HT1080 (cell line): ENCODE measurements at regions not wholly inside any gene's neighbourhood (a gene's known extent, or its start where the extent isn't known, plus 50 kb on each side); places are given as distances from the start of the nearest gene placed in this dataset.
"Not testable (repeated sequence)": the region's sequence is repeated elsewhere in the genome, so short reads cannot be mapped to it uniquely, and the experiment has no call there.

ENCODE experiments used
- DNase-seq: peaks from one replicate; pipeline ENCODE4 v3.0.0-alpha.2; 2015; ENCODE audit warnings: low read depth

GRCh38 chr2:21194147-21194546, 70.4 kb downstream of the TDRD15 start:
- DNase-seq = no peak

DNA sequence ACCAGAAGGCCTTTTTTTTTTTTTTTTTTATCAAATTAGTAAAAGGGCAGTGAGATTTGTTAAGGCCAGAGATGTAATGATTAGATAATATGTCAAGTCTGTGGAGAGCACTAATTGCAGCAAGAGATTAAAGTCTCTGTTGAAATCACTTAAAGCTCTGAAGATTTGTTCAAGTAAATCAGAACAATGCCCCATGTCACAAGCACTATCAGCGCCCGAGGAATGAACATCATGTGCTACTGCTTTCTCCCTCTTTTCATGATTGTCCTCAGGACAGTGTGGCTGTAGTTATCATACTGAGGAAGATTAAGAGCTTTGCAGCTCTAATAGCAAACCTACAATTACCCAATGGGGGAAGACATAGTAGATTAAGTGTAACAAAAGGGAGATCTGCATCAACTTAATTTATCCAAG, 71.1 kb downstream of the TDRD15 start:
- DNase-seq = no peak

- DNase-seq = peak; percentile 11
Measured at GRCh38 chr2:21195326-21195725, 71.6 kb downstream of the TDRD15 start.

DNA sequence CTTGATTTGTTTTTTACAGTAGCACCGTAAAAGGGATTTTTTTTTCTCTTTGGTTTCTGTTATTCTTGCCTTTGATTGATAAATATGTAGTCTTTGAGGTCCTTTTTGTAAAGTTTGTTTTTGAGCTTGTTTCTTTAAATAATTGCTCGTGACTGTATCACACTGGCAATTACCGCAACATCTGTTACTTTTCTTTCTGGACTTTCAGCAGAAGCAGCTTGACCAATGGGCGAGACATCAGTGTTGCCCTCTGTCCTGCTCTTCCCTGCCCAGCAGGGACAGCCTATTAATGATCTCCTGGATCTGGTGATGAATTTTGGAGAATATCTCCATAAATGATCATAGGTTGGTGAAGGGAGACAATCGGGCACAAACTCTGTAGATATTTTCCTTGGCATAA, 74.9 kb downstream of the TDRD15 start:
- DNase-seq = no peak

DNA sequence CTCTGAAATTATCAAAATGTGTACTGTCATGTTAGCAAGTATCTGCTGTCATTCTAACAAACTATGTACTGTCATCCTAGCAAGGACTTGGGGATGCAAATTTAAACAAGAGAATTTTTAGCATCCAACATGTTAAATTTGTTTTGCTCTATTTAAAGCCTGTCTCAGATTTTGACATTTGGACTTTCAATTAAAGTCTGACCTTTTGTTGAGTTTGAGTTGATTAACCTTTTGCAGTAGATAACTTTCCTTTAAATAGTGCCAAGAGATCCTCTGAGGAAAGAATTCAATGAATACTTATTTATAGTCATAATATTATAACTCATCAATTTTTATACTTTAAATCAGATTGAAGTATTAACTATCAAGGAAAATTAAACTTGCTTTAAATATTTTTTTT, 80.2 kb downstream of the TDRD15 start:
- no peak for DNase-seq

DNA sequence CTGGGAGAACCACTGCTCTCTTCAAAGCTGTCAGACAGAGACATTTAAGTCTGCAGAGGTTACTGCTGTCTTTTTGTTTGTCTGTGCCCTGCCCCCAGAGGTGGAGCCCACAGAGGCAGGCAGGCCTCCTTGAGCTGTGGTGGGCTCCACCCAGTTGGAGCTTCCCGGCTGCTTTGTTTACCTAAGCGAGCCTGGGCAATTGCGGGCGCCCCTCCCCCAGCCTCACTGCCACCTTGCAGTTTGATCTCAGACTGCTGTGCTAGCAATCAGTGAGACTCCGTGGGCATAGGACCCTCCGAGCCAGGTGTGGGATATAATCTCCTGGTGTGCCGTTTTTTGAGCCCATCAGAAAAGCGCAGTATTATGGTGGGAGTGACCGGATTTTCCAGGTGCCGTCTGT, 90.3 kb downstream of the TDRD15 start:
- DNase-seq = not testable (repeated sequence)

GRCh38 chr2:21217442-21217841, 93.7 kb downstream of the TDRD15 start:
- DNase-seq = no peak

DNA sequence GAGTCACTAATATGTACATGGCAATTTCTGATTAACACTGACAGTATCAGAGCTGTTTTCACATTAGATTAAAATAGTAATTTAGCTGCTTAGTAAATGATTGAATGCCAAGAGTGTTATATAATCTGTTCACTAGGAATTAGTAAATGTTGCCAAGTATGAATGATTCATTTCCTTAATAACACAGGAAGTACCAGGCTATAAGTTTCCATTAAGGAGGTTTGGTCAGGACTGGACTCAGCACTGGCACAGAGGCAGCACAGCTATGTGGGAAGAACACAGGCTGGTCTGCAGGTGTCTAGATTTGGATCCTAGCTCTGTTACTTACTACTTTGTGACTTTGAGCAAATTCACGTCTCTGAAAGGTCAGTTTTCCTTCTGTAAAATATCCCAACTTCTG, 97.2 kb downstream of the TDRD15 start:
- DNase-seq = peak; percentile 64

GRCh38 chr2:21223618-21224017, 99.8 kb downstream of the TDRD15 start:
- no peak for DNase-seq

- DNase-seq = no peak
Measured at GRCh38 chr2:21228041-21228895, 104.5 kb downstream of the TDRD15 start.

- no peak for DNase-seq
Measured at GRCh38 chr2:21229302-21229701, 105.5 kb downstream of the TDRD15 start.

DNA sequence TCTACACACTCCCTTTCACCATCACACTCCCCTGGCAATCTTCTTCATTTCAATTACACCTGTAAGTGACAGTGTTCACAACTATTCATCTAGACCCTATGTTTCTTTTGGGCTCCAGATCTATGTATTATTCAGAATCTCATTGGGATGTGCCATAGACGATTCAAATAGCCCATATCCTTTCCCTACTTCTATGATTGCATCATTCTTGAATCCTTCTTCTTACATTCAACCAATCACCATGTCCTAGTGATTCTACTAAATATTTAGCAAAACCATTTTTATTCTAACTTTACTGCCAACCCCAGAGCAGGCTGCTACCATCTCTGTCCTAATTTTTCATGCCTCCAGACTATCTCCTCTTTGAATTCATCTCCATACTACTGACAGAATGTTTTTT, 106.4 kb downstream of the TDRD15 start:
- DNase-seq = no peak

- no peak for DNase-seq
Measured at GRCh38 chr2:21231985-21232384, 108.2 kb downstream of the TDRD15 start.

DNA sequence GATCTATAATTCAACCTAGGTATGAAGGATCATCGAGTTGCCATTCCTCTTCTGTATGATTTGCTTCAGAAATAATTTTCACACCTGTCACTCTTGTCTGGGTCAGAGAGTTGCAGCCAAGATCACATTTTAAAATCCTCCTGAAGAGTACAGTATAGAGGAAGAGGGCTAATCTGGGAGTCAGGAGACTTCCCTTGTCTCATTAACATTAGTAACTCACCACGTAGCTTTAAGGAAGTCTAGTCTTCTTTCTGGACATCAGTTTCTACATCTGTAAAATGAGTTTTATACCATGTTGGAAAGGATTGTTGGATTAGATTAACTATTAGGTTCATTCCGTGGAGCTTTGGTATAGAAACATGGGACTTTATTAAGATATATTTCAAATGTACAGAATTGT, 109.4 kb downstream of the TDRD15 start:
- DNase-seq = no peak

- no peak for DNase-seq
Measured at GRCh38 chr2:21234001-21234400, 110.2 kb downstream of the TDRD15 start.

DNA sequence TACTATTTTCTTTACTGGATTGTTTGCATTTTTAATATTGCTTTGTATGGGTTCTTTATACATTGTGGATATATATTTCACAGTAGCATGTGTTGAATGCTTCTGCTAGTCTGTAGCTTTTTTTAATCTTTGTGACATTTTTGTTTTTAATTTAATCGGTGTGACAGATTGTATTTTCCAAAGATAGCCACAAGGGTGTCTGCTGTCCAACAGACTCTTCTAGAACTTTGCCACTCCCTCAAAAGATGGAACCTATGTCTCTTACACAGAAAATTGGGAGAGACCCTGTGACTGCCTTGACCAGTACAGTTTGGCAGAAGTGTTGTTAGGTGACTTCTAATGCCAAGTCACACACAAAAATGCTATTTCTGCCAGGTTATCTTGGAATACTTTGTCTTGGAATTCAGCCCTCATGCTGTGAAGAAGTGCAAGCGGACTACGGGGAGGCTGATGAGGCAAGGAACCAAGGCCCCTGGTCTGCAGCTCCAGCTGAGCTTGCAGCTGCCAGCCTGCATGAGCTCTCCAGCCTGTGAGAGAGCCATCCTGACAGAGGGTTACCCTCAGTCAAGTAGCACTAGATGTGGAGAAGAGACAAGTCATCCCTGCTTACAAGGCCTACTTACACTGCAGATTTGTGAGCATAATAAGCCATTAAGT, 110.8 kb downstream of the TDRD15 start:
- no peak for DNase-seq

DNA sequence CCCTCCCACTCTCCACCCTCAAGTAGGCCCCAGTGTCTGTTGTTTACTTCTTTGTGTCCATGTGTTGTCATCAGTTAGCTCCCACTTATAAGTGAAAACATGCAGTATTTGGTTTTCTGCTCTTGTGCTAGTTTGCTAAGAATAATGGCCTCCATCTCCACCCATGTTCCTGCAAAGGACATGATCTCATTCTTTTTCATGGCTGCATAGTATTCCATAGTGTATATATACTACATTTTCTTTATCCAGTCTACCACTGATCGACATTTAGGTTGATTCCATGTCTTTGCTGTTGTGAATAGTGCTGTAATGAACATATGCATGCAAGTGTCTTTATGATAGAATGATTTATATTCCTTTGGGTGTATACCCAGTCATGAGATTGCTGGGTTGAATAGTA, 116.0 kb downstream of the TDRD15 start:
- DNase-seq = not testable (repeated sequence)

DNA sequence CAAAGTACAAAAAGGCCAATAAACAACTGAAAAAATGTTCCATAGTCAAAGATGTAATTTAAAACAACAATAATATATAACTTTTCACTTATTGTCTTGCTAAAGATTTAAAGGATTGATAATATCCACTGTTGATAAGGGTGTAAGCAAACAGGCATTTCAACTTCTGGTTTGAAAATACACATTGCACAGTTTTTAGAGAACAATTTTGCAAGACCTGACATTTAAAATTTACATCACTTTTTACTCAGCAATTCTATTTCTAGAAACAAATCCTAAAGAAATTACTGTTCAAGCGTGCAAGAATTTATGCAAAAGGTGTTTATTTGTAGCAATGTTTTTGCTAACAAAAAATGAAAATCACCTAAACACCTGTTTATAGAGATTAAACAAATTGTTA, 120.4 kb downstream of the TDRD15 start:
- DNase-seq = no peak

GRCh38 chr2:21245565-21245964, 121.8 kb downstream of the TDRD15 start:
- no peak for DNase-seq

GRCh38 chr2:21249367-21249766, 125.6 kb downstream of the TDRD15 start:
- DNase-seq = no peak

GRCh38 chr2:21250673-21251072, 126.9 kb downstream of the TDRD15 start:
- DNase-seq = no peak

- DNase-seq = no peak
Measured at GRCh38 chr2:21251216-21251980, 127.6 kb downstream of the TDRD15 start.
